HG03558 (cell line): ENCODE measurements at regions not wholly inside any gene's neighbourhood (a gene's known extent, or its start where the extent isn't known, plus 50 kb on each side); places are given as distances from the start of the nearest gene placed in this dataset.

ENCODE experiments used
- ATAC-seq: cut with Tn5 transposase; IDR thresholded peaks from one replicate; pipeline ENCODE4 v1.9.1; 2021; ENCODE audit warnings: moderate number of reproducible peaks; ENCODE audit not compliant: unreplicated experiment; ENCODE audit errors: extremely low read depth

DNA sequence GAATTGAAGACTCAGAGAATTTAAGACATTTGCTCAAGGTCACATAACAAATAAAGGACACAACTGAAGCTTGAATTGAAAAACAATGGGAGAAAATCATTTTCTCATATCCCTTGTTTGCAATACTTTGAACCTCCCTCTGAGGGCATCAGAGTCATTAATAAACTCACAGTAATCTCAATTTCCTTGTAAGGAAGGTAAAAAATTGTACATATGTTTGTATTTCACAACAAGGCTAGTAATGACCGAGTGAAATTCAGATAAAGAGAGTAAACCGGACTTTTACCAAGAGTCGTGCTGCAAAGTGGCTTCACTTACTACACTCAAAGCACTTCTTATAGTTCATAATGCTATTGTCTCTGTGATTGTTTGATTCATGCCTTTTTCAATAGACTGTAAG, 665.0 kb downstream of the NR2F1-AS1 start:
- ATAC-seq = no peak

DNA sequence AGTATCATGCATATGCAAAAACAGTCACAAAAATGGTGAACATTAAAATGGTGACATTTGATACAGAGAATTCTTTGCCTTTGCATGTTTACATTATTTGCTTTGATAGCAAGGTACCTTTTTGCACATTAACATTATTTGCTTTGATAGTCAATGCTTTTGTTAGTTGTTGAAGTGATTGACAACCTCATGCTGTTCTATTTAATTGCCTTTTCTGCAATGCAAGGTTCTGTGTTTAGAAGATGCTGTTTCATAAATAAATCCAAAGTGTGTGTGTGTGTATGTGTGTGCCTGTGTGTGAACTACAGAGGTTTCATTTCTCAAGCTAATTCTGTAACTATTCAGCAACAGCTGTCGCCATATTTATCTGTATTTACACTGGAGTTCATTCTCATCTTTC, 668.7 kb downstream of the NR2F1-AS1 start:
- no peak for ATAC-seq

DNA sequence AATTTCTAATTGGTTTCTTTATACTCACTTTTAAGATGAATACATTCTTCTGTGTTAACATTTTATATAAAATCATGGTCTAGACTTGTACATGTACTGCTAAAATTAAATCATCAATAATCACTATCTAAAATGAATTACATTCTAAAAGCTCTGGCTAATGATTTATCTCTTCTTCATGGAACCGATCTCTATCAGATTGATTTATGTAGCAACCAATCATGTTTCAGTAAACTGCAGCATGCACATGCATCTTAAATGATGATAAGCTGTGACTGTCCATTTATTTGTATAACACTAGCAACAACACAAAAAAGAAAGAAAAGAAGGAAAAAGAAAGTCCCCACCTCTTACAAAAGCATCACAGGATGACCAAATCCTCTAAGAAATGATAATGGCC, 669.2 kb downstream of the NR2F1-AS1 start:
- ATAC-seq = no peak

DNA sequence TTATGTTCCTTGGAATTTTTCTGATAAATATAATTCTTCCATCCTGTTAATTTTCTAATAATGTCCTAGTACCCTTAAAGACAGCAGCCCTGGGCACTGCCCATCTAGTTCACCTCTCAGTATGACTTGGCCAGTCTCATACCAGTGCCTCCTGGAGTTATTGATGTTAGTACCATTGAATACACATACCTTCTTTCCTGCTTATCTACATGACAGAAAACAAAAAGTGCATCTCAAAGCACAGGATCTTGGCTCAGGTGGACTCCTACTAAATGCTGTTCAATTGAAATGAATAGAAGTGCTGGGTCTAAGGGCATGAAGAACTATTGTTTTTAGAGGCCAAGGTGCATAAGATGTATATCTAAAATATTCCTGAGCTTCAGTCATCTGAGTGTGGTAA, 669.7 kb downstream of the NR2F1-AS1 start:
- ATAC-seq = no peak

DNA sequence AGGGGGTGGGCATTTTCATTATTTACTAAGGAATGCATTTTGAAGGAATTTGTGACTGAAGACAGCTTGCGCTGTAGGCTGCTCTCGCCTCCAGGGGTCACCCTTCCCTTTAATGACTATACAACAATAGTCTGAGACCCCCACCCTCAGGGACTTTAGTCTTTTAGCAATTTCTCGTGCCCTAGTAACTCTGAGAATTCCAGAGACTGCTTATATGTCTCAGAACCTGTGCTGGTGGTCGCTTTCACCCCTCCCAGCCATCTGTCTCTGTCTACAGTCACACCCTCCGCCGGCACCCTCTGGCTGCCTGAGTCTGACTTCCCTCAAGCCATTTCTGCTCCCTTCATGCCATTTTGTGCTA, 671.4 kb downstream of the NR2F1-AS1 start:
- no peak for ATAC-seq

DNA sequence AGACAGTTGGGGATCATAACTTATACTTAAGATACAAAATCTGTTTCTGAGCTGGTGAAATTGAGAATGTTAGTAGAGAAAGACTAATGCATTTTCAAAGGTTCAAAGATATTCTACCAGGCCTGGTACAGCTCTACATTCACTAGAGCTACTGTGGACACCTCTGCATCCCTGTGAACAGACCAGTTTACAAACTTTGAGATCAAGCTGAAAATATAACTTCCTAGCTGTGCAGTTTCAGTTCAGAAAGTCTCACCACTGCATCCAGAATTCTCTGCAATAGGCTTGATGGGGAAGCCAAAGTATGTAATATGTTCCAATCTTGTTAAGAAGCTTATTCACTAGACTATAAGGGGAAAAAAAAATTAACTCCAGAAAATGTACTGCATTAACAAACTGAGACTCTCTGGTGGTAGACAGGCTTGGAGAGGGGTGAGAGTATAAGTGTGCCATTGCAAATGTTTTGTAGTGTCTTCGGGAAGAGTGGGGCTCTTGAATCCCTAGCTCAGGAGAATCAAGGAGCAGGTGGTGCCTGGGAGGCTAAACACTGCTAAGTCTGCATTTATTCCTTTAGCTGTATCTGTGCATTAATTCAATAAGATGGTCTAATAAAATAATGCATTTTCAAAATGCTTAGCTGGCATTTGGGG, 671.9 kb downstream of the NR2F1-AS1 start:
- ATAC-seq = no peak

DNA sequence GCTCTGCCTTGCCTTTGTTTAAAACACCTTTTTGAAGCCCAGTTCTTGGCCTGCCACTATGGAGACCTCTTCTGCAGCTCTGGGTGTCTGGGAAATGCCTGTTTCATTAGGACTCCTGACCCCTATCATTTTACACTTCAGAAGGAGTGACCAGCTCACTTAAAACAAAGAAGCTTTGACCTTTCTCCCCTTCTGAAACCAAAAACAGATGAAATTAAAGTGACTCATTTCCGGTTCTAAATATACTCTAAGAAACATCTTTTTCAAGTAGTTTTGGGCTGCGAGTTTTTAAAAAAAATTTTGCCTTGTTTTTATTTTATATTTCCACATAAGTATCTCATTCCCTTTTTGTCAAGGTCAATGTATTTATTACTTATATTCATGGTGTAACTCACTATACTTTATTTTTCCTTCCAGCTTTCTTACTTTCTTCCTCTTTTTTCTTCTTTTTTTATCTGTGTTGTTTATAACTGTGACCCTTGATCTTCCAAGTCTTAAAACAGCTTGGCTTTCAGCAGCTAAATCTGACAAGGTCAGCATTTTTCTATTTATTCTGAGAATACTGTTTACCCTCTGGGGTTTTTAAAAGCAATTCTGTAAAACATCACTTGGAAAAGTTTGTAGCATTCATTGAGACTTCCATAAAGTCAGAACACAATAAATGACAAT, 672.9 kb downstream of the NR2F1-AS1 start:
- ATAC-seq = peak; percentile 51

DNA sequence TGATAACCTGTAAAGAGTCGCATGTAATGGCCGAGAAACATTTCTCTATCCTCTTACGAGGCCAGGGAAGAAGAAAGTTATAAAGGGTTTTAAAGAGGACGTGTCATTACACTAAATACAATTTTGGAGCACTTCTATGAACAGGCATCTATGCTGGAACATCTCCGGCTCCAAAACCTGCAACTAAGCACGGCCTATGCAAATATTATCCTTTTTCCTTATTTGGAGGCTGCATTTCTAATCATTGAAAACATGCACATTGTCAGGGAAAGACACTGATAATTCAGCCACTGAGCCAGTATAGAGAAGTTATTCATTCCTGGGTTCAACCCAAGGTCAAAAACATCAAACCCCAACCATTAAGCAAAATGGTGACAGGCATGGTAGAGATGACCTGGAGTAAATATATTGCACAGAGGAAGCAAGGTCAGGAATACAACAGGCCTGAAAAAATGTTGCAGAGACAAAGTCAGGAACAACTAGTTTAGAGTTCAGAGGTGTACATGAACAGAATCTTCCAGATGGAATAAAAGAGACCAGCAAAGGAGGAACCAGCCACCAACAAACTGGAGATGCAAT, 674.1 kb downstream of the NR2F1-AS1 start:
- ATAC-seq = no peak

DNA sequence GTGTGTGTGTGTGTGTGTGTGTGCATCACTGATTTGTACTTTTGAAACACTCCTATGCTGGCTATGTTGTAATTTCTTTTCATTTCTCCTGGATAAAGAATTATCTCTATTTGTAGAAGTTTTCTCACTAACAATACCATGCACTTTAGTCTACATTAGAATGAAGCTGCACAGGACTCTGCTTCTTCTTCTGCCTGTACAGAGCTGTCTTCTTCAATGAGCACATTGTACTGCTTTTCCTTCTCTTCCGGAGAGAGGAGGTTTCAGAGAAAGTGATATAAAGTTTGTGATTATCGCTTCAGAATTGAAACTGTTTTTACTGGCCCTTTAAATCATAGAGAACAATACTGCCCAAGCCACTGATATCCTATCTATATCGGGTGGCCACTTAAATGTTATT, 677.0 kb downstream of the NR2F1-AS1 start:
- no peak for ATAC-seq

DNA sequence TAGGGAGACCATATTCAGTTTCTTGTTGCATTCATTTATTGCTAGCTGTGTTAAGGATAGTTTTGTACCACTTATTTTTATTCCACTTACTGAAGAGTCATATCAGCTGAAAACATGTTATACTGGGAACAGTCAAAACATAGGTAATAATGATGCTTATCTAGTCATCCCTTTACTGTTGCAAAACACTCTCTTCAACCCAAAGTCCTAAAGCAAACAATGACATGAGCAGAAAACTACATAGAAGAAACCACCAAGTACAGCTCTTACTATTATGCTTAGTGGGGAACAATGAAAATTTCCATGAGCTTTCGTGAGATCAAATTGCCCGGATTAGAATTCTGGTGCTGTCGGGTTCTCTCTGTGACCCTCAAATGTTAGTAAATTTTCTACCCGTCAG, 681.4 kb downstream of the NR2F1-AS1 start:
- no peak for ATAC-seq

DNA sequence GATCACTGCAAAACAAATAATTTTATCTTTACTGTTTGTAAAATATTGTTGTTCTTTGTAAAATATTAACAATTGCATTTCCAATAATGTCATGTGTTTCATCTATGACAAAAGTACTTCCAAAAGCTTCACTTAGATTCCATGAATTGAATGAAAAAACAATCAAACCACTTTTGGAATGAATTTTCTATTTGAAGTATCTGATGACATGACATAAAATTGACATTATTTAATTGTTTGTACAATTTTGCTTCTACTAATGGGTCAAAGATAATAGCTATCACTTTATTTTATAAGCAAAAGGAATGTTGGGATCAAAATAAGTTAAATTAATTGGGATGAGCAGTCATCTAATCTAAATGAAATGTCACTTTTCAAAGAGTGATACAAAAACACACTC, 684.3 kb downstream of the NR2F1-AS1 start:
- no peak for ATAC-seq

DNA sequence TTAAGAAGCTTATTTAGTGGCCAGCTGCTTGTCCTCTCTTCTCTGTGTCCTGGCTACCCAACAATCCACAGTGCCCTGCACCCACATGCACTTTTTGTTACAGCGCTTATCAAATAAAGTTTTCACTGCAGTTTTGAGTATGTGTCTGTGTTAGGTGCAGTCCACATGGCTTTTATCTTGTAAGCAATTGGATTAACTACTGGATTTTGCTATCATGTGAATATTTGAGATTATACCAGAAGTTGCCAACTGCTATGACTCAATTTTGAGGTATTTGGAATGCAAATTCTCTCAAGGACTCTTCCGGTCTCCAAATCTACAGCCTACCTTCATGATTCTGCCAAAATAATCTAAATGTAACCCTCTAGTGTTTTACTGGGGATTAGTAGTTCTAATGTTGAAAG, 690.2 kb downstream of the NR2F1-AS1 start:
- ATAC-seq = no peak

DNA sequence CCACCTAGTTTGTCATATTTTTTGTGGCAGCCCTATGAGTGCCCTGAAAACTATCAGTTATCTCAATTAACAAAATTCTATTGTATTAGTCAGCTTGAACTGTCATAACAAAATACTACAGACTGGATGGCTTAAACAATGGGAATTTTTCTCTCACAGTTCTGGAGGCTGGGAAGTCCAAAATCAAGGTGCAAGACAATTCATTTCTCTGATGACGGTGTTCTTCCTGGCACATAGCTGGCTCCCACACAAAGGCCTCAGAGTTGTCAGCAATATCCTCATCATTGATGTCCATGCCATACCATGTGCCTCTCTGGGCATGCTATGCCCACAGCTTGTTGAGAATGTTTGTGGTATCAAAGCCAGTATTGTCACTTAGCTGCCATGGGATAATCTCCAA, 691.9 kb downstream of the NR2F1-AS1 start:
- ATAC-seq = no peak

DNA sequence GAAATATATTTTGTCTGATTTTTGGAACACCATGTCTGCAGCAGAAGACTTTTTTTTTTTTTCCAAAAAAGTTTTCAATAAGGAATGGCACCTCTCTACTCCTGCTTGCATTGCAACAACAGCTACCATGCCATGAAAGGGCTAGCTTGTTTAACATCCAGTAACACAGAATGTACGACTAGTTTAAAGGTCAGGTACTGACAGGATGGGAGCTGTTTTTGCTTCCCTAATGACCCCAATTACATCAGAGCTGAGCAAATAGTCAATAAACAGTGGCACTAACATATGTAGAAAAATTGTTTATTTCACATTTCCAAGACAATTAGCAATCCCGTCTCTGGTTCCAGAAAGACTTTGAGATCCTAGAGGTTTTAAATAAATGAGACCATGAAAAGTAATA, 693.8 kb downstream of the NR2F1-AS1 start:
- no peak for ATAC-seq

DNA sequence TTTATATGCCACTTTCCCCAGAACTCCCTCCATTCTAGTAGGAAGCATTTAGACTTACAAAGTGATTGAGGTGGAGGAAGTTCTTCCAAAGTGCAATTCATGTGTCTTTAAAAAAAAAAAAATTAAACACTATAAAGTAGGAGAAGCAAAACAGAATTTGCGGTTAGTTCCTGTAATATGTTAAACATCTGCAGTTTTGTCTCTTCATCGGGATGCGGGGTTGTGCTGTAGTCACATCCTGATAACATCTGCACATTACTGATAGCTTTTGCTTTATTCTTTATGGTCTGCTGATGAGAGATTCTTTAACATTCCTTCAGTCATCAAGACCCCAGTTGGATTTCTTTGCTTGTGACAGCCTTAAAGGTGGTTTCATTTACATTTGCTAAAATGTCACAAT, 694.3 kb downstream of the NR2F1-AS1 start:
- no peak for ATAC-seq

DNA sequence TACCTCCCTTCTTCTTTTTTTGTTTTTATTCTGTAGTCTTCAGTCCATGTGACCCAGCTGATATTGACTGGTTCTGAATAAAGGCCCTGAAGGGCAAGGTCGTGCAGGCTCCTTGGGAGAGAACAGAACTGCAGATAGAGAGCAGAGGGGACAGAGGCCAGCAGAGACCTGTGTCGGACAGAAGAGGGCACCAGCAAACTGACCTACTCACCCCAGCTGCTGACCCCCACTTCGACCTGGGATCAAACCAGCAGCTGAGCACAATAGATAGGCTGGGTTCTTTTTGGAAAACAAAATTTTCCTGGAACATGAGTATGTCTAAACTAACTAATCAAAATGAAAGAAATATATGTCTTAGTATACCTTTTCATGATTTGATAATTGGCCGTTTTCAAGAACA, 695.1 kb downstream of the NR2F1-AS1 start:
- ATAC-seq = no peak

DNA sequence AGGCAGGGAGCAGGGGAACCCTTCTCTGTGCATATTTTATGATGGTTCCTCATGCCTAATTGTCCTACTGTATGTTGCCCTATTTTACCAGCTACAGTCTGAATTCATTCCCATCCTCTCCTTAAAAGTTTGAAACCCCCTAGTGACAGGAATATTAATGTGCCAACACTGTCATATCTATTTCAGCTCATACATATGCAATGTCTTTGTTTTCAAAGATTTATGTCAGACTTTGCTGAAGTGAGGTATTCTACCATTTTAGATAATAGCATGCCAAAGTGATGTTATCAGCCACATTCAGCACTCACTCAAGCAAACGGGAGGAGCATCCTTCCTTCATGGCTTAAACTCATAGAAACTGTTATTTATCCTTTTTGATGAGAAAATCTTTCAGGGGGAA, 696.5 kb downstream of the NR2F1-AS1 start:
- ATAC-seq = no peak

DNA sequence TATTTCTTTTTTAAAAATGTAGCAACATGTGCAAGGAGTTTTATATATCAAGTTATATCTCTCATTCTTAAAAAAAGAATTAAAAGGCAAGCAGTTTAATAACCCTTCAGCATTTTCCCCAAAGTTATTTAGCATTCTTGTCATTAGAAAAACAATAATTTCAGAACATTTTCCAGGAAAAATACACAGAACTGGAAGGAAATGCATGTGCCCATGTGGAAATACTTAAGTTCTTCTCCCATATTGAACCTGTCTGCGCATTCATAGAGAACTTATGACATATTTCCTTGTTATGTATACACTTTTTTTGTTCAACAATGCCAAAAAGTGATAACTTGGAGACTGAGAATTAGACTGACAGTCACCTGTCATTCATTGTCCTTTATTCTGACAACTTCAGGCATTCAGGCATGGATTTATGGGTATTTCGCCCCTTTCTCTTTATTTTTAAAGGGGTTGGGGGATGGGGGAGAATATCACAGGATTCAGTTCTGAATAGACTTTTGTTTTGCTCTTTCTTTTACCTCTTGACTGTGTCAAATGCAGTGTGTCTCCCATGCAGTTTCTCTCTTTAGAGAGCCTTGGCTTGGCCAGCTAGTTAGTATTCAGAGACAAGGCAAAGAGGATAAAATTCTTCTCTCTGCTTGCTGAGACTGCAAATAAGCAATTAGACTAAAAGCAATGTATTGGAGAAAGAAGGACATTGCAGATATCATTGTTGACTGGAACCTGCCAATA, 701.0 kb downstream of the NR2F1-AS1 start:
- ATAC-seq = no peak

DNA sequence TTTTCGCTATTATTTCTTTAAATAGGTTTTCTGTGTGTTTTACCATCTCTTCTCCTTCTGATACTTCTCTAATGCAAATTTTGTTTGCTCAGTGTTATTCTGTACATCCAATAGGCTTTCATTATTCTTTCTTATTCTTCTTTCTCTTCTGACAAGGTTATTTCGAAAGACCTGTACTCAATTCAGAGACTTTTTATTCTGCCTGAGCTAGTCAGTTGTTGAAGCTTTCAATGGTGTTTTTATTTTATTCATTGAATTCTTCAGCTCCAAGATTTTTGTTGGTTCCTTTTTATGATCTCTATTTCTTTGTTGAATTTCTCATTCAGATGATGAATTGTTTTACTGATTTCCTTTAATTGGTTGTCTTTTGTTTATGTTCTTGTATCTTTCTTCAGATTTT, 706.2 kb downstream of the NR2F1-AS1 start:
- ATAC-seq = no peak

DNA sequence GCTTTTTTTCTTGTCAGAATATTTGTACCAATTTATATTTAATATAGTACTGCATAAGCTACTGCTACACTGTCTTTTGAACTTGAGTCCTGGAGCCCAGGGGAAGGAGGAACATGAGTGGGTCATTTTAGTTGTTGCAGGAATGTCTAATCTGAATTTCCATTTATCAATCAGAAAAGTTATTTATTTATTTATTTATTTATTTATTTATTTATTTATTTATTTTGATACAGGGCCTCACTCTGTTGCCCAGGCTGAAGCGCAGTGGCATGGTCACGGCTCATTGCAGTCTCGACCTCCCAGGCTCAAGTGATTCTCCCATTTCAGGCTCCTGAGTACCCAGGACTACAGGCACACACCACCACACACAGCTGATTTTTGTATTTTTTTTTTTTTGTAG, 712.6 kb downstream of the NR2F1-AS1 start:
- ATAC-seq = no peak

DNA sequence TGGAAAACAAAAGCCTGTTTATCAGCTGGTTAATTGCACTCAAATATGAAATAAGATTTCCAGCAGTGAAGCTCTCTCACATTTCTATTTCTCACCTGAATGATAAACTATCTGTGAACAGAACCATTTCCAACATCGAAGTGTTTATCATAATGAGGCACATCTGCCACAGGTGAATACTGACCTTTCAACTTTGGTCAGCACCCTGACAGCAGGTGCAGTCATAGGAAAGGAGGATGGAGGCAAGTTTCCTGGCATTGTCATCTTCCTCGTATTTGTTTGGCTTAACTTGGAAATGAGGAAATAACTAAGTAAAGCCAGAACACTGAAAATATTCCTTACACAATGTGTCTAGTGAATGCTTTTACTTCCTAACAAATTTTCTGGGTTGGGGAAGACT, 716.4 kb downstream of the NR2F1-AS1 start:
- ATAC-seq = no peak
